Activated naive CD8-positive, alpha-beta T cell (primary cell): ENCODE measurements at regions not wholly inside any gene's neighbourhood (a gene's known extent, or its start where the extent isn't known, plus 50 kb on each side); places are given as distances from the start of the nearest gene placed in this dataset.
"Not testable (repeated sequence)": the region's sequence is repeated elsewhere in the genome, so short reads cannot be mapped to it uniquely, and the experiment has no call there.

Experiments used
- H3K27ac Mint-ChIP-seq: one replicate; pipeline ENCODE4 v1.8.0; 2021; ENCODE audit warnings: mixed read lengths
- H3K27me3 Mint-ChIP-seq: one replicate; pipeline ENCODE4 v1.8.0; 2021; ENCODE audit warnings: mixed read lengths
- H3K36me3 Mint-ChIP-seq: one replicate; pipeline ENCODE4 v1.8.0; 2021; ENCODE audit warnings: mixed read lengths
- H3K4me1 Mint-ChIP-seq: one replicate; pipeline ENCODE4 v1.8.0; 2021; ENCODE audit warnings: low read depth, mixed read lengths
- H3K4me3 Mint-ChIP-seq: one replicate; pipeline ENCODE4 v1.8.0; 2021; ENCODE audit warnings: mild to moderate bottlenecking, mixed read lengths
- H3K9me3 Mint-ChIP-seq: one replicate; pipeline ENCODE4 v1.8.0; 2021; ENCODE audit warnings: low read depth, mixed read lengths

- Mint-ChIP-seq H3K4me3 (no peak overlapping the region), H3K27ac (no peak overlapping the region), H3K4me1 (peaks cover 3% of the 10 kb centered on the region), H3K36me3 (peaks cover 2% of the 10 kb centered on the region), H3K9me3 (peaks cover 3% of the 10 kb centered on the region), H3K27me3 (peaks cover 2% of the 10 kb centered on the region)
Observed at GRCh38 chr14:105943973-105944602, 417.7 kb downstream of the TMEM121 start.

GRCh38 chr14:105944632-105945610 lies 418.5 kb downstream of the TMEM121 start:
- peaks cover 2% of the 10 kb centered on the region for H3K27me3 Mint-ChIP-seq
- peaks cover 5% of the 10 kb centered on the region for H3K4me1 Mint-ChIP-seq
- no peak overlapping the region for H3K4me3 Mint-ChIP-seq
- no peaks in the 10 kb centered on the region for H3K9me3 Mint-ChIP-seq
- H3K36me3 Mint-ChIP-seq = no peaks in the 10 kb centered on the region
- no peak overlapping the region for H3K27ac Mint-ChIP-seq

GRCh38 chr14:105945896-105946295 lies 419.5 kb downstream of the TMEM121 start:
- H3K4me3 Mint-ChIP-seq = no peak overlapping the region
- peaks cover 2% of the 10 kb centered on the region for H3K27me3 Mint-ChIP-seq
- H3K9me3 Mint-ChIP-seq = no peaks in the 10 kb centered on the region
- H3K27ac Mint-ChIP-seq = no peak overlapping the region
- peaks cover 5% of the 10 kb centered on the region for H3K4me1 Mint-ChIP-seq
- no peaks in the 10 kb centered on the region for H3K36me3 Mint-ChIP-seq

GRCh38 chr14:105947599-105947998 lies 421.2 kb downstream of the TMEM121 start:
- Mint-ChIP-seq H3K4me1 (peaks cover 5% of the 10 kb centered on the region), H3K9me3 (no peaks in the 10 kb centered on the region), H3K27ac (no peak overlapping the region), H3K36me3 (no peaks in the 10 kb centered on the region), H3K4me3 (no peak overlapping the region), H3K27me3 (peaks cover 8% of the 10 kb centered on the region)

GRCh38 chr14:105948955-105949354 lies 422.6 kb downstream of the TMEM121 start:
- not testable (repeated sequence) for H3K27ac Mint-ChIP-seq, H3K4me1 Mint-ChIP-seq, H3K36me3 Mint-ChIP-seq, H3K4me3 Mint-ChIP-seq, H3K9me3 Mint-ChIP-seq
- H3K27me3 Mint-ChIP-seq = peaks cover 15% of the 10 kb centered on the region

GRCh38 chr14:105950364-105950892 lies 424.0 kb downstream of the TMEM121 start:
- not testable (repeated sequence) for H3K36me3 Mint-ChIP-seq, H3K9me3 Mint-ChIP-seq, H3K4me1 Mint-ChIP-seq, H3K4me3 Mint-ChIP-seq, H3K27ac Mint-ChIP-seq
- peaks cover 15% of the 10 kb centered on the region for H3K27me3 Mint-ChIP-seq

GRCh38 chr14:105951399-105951798 lies 425.0 kb downstream of the TMEM121 start:
- H3K4me3 Mint-ChIP-seq = no peak overlapping the region
- H3K4me1 Mint-ChIP-seq = peaks cover 2% of the 10 kb centered on the region
- no peaks in the 10 kb centered on the region for H3K9me3 Mint-ChIP-seq
- H3K27ac Mint-ChIP-seq = no peak overlapping the region
- H3K27me3 Mint-ChIP-seq = peaks cover 15% of the 10 kb centered on the region
- no peaks in the 10 kb centered on the region for H3K36me3 Mint-ChIP-seq

- Mint-ChIP-seq H3K27ac (no peak overlapping the region), H3K36me3 (no peaks in the 10 kb centered on the region), H3K9me3 (no peaks in the 10 kb centered on the region)
Observed at GRCh38 chr14:105952222-105952621, 425.8 kb downstream of the TMEM121 start.

GRCh38 chr14:105952826-105953225 lies 426.4 kb downstream of the TMEM121 start:
- Mint-ChIP-seq H3K27ac (no peak overlapping the region), H3K27me3 (peaks cover 16% of the 10 kb centered on the region), H3K36me3 (no peaks in the 10 kb centered on the region), H3K4me3 (no peak overlapping the region), H3K4me1 (peaks cover 2% of the 10 kb centered on the region), H3K9me3 (no peaks in the 10 kb centered on the region)

More at GRCh38 chr14:105952222-105952621, 425.8 kb downstream of the TMEM121 start:
- Mint-ChIP-seq H3K27me3 (peaks cover 14% of the 10 kb centered on the region), H3K4me1 (peaks cover 2% of the 10 kb centered on the region), H3K4me3 (no peak overlapping the region)

GRCh38 chr14:105961625-105962024 lies 435.2 kb downstream of the TMEM121 start:
- not testable (repeated sequence) for H3K9me3 Mint-ChIP-seq, H3K4me3 Mint-ChIP-seq, H3K36me3 Mint-ChIP-seq, H3K4me1 Mint-ChIP-seq, H3K27ac Mint-ChIP-seq
- H3K27me3 Mint-ChIP-seq = peaks cover 18% of the 10 kb centered on the region

GRCh38 chr14:105962532-105962931 lies 436.1 kb downstream of the TMEM121 start:
- Mint-ChIP-seq H3K27me3 (peaks cover 16% of the 10 kb centered on the region), H3K9me3 (peaks cover 7% of the 10 kb centered on the region)

GRCh38 chr14:105968291-105968690 lies 441.9 kb downstream of the TMEM121 start:
- H3K4me3 Mint-ChIP-seq = no peak overlapping the region
- H3K4me1 Mint-ChIP-seq = peaks cover 6% of the 10 kb centered on the region
- H3K27ac Mint-ChIP-seq = no peak overlapping the region
- H3K27me3 Mint-ChIP-seq = peaks cover 8% of the 10 kb centered on the region
- no peaks in the 10 kb centered on the region for H3K36me3 Mint-ChIP-seq
- no peaks in the 10 kb centered on the region for H3K9me3 Mint-ChIP-seq

More at GRCh38 chr14:105962532-105962931, 436.1 kb downstream of the TMEM121 start:
- peaks cover 5% of the 10 kb centered on the region for H3K4me1 Mint-ChIP-seq
- no peak overlapping the region for H3K4me3 Mint-ChIP-seq
- H3K36me3 Mint-ChIP-seq = peaks cover 2% of the 10 kb centered on the region
- H3K27ac Mint-ChIP-seq = peak overlapping the region; percentile 10

GRCh38 chr14:105969026-105969425 lies 442.6 kb downstream of the TMEM121 start:
- H3K27ac Mint-ChIP-seq = not testable (repeated sequence)

GRCh38 chr14:105970821-105971220 lies 444.4 kb downstream of the TMEM121 start:
- not testable (repeated sequence) for H3K27me3 Mint-ChIP-seq, H3K9me3 Mint-ChIP-seq, H3K27ac Mint-ChIP-seq, H3K36me3 Mint-ChIP-seq, H3K4me3 Mint-ChIP-seq
- H3K4me1 Mint-ChIP-seq = peaks cover 13% of the 10 kb centered on the region

More at GRCh38 chr14:105969026-105969425, 442.6 kb downstream of the TMEM121 start:
- not testable (repeated sequence) for H3K36me3 Mint-ChIP-seq, H3K9me3 Mint-ChIP-seq, H3K27me3 Mint-ChIP-seq, H3K4me1 Mint-ChIP-seq, H3K4me3 Mint-ChIP-seq
